ENCODE measurements at regions not wholly inside any gene's neighbourhood (a gene's known extent, or its start where the extent isn't known, plus 50 kb on each side); places are given as distances from the start of the nearest gene placed in this dataset.
A peak's percentile ranks its signal among the peaks of the same experiment; 100 is the strongest.

- dilution Hi-C loops (cut with MboI; ENCODE audit: extremely low pct_ligation_motif_present, low sequenced_read_pairs): no loop called here
Measured at GRCh38 chr2:185640588-185640987, 98.0 kb upstream of the FSIP2 start.

GRCh38 chr2:185643434-185643833 lies 95.2 kb upstream of the FSIP2 start:
- no peak overlapping the region for H3K4me2 ChIP-seq (ENCODE audit: insufficient read depth, low read length)
- BruUV-seq (replicated peaks): no TSS peak
- H3K36me3 ChIP-seq (ENCODE audit: control insufficient read depth in 2 of 2, extremely low read depth in 1 of 2, insufficient read depth in 2 of 2, low read length in 2 of 2): no peaks in the 10 kb centered on the region
- no peaks in the 10 kb centered on the region for H4K20me1 ChIP-seq (replicated peaks; ENCODE audit: control insufficient read depth, extremely low read depth, insufficient read depth, low read length)
- no peaks in the 10 kb centered on the region for H3K9me3 ChIP-seq (replicated peaks; ENCODE audit: control insufficient read depth, insufficient read depth, low read length)
- no peaks in the 10 kb centered on the region for H3K27me3 ChIP-seq (ENCODE audit: control insufficient read depth in 2 of 2, insufficient read depth in 2 of 2, low read length in 2 of 2)
- H3K4me3 ChIP-seq (replicated peaks in 1 of 3; ENCODE audit: insufficient read depth in 1 of 3, low read depth in 1 of 3, low read length in 3 of 3): no peak overlapping the region
- no peaks in the 10 kb centered on the region for H3K79me2 ChIP-seq (ENCODE audit: control insufficient read depth, insufficient read depth, low read length)
- dilution Hi-C loops (cut with MboI; ENCODE audit: extremely low pct_ligation_motif_present, low sequenced_read_pairs) (no loop called here), intact Hi-C loops (cut with micrococcal nuclease) (no loop called here)
- H2AFZ ChIP-seq (ENCODE audit: low read depth, low read length): no peak overlapping the region
- no peaks in the 10 kb centered on the region for H3K9me1 ChIP-seq (replicated peaks; ENCODE audit: control insufficient read depth, extremely low read depth, insufficient read depth, low read length)
- TF ChIP-seq GATA2 (IDR thresholded peaks at IDR 0.05; ENCODE audit: insufficient read depth, insufficient read length, low read depth, low read length) (no peak), JUN (IDR thresholded peaks at IDR 0.05; ENCODE audit: borderline replicate concordance, insufficient read depth, insufficient read length, low read depth) (no peak), EZH2 (IDR thresholded peaks at IDR 0.05; ENCODE audit: borderline replicate concordance, low read depth, low read length, severe bottlenecking) (no peak), POLR2AphosphoS5 (IDR thresholded peaks at IDR 0.05; ENCODE audit: insufficient read depth, low read depth, low read length) (no peak), FOS (IDR thresholded peaks at IDR 0.05; ENCODE audit: borderline replicate concordance, insufficient read depth, low read length) (no peak), MYC (IDR thresholded peaks at IDR 0.05; ENCODE audit: low read depth, low read length) (no peak), POLR2A (IDR thresholded peaks at IDR 0.05; ENCODE audit: low read depth, low read length) (no peak)
- TF ChIP-seq, protein P1, sequence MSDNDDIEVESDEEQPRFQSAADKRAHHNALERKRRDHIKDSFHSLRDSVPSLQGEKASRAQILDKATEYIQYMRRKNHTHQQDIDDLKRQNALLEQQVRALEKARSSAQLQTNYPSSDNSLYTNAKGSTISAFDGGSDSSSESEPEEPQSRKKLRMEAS (IDR thresholded peaks at IDR 0.05; ENCODE audit: insufficient read depth, insufficient read length): no peak
- TF ChIP-seq, protein P2, sequence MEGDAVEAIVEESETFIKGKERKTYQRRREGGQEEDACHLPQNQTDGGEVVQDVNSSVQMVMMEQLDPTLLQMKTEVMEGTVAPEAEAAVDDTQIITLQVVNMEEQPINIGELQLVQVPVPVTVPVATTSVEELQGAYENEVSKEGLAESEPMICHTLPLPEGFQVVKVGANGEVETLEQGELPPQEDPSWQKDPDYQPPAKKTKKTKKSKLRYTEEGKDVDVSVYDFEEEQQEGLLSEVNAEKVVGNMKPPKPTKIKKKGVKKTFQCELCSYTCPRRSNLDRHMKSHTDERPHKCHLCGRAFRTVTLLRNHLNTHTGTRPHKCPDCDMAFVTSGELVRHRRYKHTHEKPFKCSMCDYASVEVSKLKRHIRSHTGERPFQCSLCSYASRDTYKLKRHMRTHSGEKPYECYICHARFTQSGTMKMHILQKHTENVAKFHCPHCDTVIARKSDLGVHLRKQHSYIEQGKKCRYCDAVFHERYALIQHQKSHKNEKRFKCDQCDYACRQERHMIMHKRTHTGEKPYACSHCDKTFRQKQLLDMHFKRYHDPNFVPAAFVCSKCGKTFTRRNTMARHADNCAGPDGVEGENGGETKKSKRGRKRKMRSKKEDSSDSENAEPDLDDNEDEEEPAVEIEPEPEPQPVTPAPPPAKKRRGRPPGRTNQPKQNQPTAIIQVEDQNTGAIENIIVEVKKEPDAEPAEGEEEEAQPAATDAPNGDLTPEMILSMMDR (IDR thresholded peaks at IDR 0.05; ENCODE audit: extremely low read depth in 1 of 2, insufficient read depth in 1 of 2, low read depth in 1 of 2, low read length in 2 of 2): no peak
- H3K27ac ChIP-seq (ENCODE audit: insufficient read depth, low read depth, low read length): no peak overlapping the region
- ChIA-PET POLR2A (no interaction called here), CTCF (no interaction called here)
- FAIRE-seq (no peak), DNase-seq (ENCODE audit: low read depth, low spot score) (peak; percentile 12)
- H3K4me1 ChIP-seq (ENCODE audit: control insufficient read depth, extremely low read depth, insufficient read depth, low read length): no peaks in the 10 kb centered on the region
- H3K9ac ChIP-seq (replicated peaks; ENCODE audit: extremely low read depth, insufficient read depth, low read length): no peak overlapping the region

More at GRCh38 chr2:185640588-185640987, 98.0 kb upstream of the FSIP2 start:
- no TSS peak for BruUV-seq (replicated peaks)
- TF ChIP-seq MYC (IDR thresholded peaks at IDR 0.05; ENCODE audit: low read depth, low read length) (no peak), JUN (IDR thresholded peaks at IDR 0.05; ENCODE audit: borderline replicate concordance, insufficient read depth, insufficient read length, low read depth) (no peak), GATA2 (IDR thresholded peaks at IDR 0.05; ENCODE audit: insufficient read depth, insufficient read length, low read depth, low read length) (no peak)
- TF ChIP-seq, protein P2 (IDR thresholded peaks at IDR 0.05; ENCODE audit: extremely low read depth in 1 of 2, insufficient read depth in 1 of 2, low read depth in 1 of 2, low read length in 2 of 2): no peak
- H3K27ac ChIP-seq (ENCODE audit: insufficient read depth, low read depth, low read length): no peak overlapping the region
- no peak overlapping the region for H2AFZ ChIP-seq (ENCODE audit: low read depth, low read length)
- H3K4me1 ChIP-seq (ENCODE audit: control insufficient read depth, extremely low read depth, insufficient read depth, low read length): no peaks in the 10 kb centered on the region
- intact Hi-C loops (cut with micrococcal nuclease): no loop called here
- FAIRE-seq (no peak), DNase-seq (ENCODE audit: low read depth, low spot score) (no peak)
- H3K9me1 ChIP-seq (replicated peaks; ENCODE audit: control insufficient read depth, extremely low read depth, insufficient read depth, low read length): no peaks in the 10 kb centered on the region
- no peaks in the 10 kb centered on the region for H3K9me3 ChIP-seq (replicated peaks; ENCODE audit: control insufficient read depth, insufficient read depth, low read length)
- H3K9ac ChIP-seq (replicated peaks; ENCODE audit: extremely low read depth, insufficient read depth, low read length): no peak overlapping the region
- H3K36me3 ChIP-seq (ENCODE audit: control insufficient read depth in 2 of 2, extremely low read depth in 1 of 2, insufficient read depth in 2 of 2, low read length in 2 of 2): no peaks in the 10 kb centered on the region
- ChIA-PET CTCF (no interaction called here), POLR2A (no interaction called here)
- H4K20me1 ChIP-seq (replicated peaks; ENCODE audit: control insufficient read depth, extremely low read depth, insufficient read depth, low read length): no peaks in the 10 kb centered on the region
- H3K4me2 ChIP-seq (ENCODE audit: insufficient read depth, low read length): no peak overlapping the region
- no peak overlapping the region for H3K4me3 ChIP-seq (replicated peaks in 1 of 3; ENCODE audit: insufficient read depth in 1 of 3, low read depth in 1 of 3, low read length in 3 of 3)
- no peaks in the 10 kb centered on the region for H3K27me3 ChIP-seq (ENCODE audit: control insufficient read depth in 2 of 2, insufficient read depth in 2 of 2, low read length in 2 of 2)
- H3K79me2 ChIP-seq (ENCODE audit: control insufficient read depth, insufficient read depth, low read length): no peaks in the 10 kb centered on the region

All from endothelial cell of umbilical vein (primary cell).